ENCODE measurements at regions not wholly inside any gene's neighbourhood (a gene's known extent, or its start where the extent isn't known, plus 50 kb on each side); places are given as distances from the start of the nearest gene placed in this dataset.

DNA sequence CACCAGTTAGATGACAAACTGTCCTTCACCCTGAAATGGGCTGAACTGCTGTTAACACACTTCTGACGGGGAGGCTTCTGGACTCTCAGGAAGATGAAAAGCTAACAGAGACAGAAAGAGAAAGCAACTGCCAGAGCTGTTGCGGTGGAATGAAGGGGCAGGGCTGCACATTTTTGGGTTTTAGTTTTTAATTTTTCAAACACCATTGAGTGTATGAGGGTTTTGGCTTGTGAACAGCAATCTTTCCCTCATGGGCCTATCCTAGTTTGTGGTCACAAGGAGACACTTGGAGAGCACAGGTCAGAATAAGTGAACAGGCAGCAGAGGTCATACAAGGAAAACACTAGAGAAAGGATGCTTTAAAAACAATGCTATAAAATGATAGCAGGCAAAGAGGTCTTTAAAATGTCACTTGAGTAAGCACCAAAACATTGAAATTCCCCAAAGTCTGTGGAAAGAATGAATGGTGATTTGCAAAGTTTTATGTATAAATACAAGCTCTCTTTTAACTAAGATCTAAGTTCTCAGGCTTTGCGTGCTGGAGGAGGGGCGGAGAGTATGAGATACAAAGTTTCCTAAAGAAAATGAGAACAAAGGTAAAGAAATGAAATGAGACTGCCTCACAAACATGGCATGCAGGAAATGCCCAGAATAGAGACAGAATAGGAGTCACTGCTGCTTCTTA is 101.4 kb upstream of the GLI3 start:
- DNase-seq (ENCODE audit: extremely low read depth in 1 of 2, low read depth in 1 of 2), result no peak

DNA sequence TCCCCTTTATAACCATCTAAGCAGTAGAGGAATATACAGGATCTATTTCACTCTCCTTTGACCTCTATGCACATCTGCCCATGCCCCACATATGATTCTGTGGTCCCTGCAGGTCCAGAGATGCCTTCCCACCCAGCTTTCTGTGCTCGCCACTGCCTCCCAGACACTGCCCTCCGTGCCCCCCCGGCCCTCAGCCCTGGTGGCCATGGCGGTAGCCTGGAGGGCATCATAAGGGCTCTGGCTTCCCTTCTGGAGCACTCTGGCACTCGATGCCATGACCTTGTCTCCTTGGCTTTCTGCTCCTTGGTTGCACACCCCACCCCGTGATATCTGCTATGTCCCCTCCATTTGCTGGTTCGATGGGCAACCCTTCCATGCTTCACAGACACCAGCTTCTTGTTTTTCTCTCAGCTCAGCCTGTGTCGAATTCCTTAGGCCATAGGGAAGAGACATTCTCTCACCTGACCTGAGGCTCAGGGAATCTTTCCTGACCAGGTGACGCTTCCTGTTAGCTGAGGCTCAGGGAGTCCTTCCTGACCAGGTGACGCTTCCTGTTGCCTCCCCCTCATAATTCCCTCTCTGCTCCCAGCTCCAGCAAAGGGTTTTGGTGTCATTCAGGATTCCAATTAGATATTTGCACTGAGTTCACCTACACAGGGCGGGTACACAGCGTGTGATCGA is 100.4 kb upstream of the GLI3 start:
- DNase-seq (ENCODE audit: extremely low read depth in 1 of 2, low read depth in 1 of 2), result no peak

DNA sequence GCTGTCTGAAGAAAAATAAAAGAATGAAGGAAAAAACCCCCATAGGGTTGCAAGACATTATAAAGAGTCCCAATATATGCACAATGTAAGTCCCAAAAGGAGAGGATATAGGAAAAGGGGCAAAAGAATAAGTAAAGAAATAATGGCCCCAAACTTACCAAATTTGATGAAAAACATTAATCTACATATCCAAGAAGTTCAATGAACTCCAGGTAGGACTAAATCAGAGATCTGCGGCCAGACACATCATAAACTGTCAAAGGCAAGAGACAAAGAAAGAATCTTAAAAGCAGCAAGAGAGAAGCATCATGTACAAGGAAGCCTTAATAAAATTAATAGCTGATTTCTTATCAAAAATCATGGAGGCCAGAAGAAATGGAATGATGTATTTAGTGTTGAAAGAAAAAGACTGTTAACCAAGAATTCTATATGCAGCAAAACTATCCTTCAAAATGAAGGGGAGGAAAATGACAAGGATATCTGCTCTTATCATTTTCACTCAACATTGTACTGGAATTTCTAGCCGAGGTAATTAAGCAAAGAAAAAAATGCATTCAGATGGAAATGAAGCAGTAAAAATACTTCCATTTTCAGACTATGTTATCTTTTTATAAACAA is 95.7 kb upstream of the GLI3 start:
- no peak for DNase-seq (ENCODE audit: extremely low read depth in 1 of 2, low read depth in 1 of 2)

DNA sequence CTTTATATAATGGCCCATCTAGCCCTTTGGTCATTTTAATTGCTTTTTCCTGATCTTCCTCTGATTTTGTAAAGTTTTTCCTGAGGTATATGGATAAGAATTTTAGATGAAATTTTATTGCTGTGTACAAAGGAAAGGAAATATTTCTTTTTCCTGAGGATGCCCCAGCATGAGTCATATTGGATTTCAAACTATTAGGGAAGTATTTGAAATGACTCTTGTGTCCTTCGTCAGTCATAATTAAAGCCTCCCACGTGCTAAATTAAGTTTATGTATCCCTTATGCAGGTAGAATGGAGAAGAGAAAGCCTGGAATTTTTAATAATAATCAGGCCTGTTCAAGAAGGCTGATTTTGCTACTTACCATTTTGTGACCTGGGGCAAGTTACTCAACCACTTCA is 82.6 kb upstream of the GLI3 start:
- no peak for DNase-seq (ENCODE audit: extremely low read depth in 1 of 2, low read depth in 1 of 2)

DNA sequence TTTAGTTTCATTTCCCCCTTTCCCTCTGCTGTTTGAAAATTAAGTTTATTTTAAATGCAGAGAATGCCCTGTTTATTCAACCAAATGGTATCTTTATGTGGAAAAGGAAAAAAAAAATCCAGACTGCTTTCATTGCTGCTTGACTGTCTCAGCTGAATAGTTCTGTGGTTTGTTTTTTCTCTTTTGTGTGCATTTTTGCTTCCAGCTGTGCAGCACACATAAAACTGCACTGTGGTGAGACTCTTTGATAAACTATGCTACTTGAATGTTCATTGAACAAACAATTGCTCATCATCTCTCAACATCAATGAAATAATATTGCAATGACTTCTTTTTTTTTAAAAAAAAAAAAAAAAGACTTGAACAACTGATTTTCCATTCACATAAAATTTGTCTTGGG is 78.6 kb upstream of the GLI3 start:
- no peak for DNase-seq (ENCODE audit: extremely low read depth in 1 of 2, low read depth in 1 of 2)

DNA sequence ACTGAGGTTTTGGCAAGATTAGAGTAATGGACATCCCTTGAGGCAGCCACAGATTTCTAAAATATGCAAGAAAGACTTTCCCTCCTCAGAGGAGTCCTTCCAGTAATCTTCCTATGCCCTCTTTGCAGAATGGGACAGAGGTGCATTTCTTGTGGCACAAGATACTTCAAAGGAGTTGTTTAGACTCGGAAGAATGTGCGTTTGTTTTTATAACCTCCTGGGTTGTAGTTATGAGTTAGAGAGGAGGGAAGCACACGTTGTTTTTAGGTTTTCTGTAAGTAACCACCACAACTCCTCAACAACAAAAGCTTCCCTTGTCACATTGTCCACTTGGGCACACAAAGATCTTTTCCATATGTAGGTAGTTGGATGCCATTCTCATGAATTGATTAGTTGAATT is 78.1 kb upstream of the GLI3 start:
- no peak for DNase-seq (ENCODE audit: extremely low read depth in 1 of 2, low read depth in 1 of 2)

DNA sequence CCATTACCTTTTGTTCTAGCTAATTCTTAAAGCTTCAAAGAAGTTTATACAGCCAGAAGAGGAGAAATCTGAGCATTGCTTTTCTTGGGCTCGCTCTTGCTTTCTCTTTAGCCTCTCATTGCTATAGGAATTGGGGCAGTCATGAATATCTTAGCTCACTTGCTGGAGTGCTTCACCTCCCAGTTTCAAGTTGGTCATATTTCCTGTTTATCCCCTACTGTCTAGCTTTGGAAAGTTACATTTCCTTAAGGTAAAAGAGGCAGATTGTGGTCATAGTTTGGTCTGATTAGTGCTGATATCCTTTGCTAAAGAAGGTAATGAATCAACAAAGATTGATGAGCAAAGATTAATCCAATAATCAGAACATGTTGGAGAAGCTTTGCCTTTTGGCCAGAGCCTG is 77.7 kb upstream of the GLI3 start:
- no peak for DNase-seq (ENCODE audit: extremely low read depth in 1 of 2, low read depth in 1 of 2)

DNA sequence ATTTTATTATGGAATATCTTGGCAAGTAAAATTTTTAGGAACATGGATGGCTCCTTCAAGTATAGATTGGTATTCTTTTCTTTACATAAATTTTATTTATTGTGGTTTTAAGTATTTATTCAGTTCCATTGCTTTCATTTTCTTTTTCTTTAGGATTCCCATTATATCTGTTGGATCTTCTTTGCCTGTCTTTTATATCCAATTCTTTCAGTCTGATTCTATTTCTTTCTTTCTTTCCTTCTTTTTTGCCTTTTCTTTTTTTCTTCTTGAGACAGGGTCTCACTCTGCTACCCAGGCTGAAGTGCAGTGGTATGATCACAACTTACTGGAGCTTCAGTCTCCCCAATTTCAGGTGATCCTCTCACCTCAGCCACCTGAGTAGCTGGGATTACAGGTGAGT is 74.2 kb upstream of the GLI3 start:
- no peak for DNase-seq (ENCODE audit: extremely low read depth in 1 of 2, low read depth in 1 of 2)

DNA sequence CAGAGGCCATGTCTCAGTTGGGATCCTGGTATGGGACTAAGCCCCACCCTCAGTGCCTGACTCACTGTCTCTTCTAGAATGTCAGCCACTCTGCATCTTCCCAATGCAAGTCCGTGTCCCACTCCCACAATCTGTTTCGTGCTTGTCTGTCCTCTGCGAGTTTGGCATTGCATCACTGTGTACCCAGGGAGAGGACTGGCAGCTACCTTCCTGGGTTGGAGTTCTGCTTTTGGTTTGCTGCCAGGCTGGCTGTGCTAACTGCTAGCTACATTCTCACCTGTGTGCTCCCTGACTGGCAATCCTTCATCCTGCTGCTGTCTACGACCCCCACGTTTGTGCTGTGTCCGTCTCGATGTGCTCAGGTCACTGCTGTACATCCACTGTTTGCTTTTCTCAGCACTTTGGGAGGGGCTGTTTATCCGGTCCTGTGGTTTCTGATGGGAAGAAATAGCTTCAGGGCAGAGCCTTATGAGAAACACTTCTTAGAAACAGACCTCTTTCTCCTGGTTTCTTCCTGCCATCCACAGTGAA is 56.0 kb upstream of the GLI3 start:
- DNase-seq (ENCODE audit: extremely low read depth in 1 of 2, low read depth in 1 of 2), result no peak

DNA sequence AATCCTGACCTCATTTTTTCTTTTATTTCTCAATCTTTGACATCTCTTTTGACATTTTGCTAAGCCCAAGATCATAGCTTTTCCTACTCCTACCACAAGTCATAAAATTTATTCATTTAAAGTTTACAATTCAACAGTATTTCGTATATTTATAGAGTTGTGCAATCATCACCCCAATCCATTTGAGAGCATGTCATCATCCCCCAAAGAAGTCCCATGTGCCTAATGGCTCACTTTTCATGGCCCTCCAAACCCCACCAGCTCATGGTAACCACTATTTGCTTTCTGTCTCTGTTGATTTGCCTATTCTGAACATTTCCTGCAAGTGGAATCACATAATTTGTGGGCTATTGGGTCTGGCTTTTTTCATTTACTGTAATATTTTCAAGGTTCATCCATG is 52.5 kb upstream of the GLI3 start:
- DNase-seq (ENCODE audit: extremely low read depth in 1 of 2, low read depth in 1 of 2), result no peak

Measured in stimulated activated CD8-positive, alpha-beta memory T cell treated with anti-CD3 and anti-CD28 coated beads, Interleukin-7, amount 100 ng/mL, for 48 hours (primary cell).